Stimulated activated CD4-positive, alpha-beta T cell treated with anti-CD3 and anti-CD28 coated beads, Interleukin-15, amount 100 ng/mL, for 24 hours (primary cell): ENCODE measurements at regions not wholly inside any gene's neighbourhood (a gene's known extent, or its start where the extent isn't known, plus 50 kb on each side); places are given as distances from the start of the nearest gene placed in this dataset.

Experiments used
- DNase-seq: peaks from one replicate; pipeline ENCODE4 v3.0.0-alpha.2; 2020

DNA sequence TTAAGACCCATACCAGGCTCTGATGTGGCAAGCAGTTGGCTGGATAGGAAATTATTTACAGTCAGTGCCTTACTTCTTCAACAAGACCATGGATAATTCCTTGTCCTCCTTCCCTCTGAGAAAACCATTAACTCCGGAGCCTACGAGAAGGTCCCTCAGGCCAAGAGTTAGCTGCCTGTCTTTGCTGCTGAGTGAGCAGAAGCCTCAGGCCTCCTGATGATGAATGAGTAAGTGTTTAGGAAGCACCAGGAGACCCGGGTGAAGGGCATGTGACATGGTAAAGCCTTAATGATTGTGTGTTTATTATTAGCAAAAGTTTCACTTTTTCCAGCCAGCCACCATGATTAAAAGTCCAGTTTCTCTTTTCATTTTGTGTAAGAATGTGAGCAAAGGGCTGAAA is 174.9 kb upstream of the TOPAZ1 start:
- no peak for DNase-seq

DNA sequence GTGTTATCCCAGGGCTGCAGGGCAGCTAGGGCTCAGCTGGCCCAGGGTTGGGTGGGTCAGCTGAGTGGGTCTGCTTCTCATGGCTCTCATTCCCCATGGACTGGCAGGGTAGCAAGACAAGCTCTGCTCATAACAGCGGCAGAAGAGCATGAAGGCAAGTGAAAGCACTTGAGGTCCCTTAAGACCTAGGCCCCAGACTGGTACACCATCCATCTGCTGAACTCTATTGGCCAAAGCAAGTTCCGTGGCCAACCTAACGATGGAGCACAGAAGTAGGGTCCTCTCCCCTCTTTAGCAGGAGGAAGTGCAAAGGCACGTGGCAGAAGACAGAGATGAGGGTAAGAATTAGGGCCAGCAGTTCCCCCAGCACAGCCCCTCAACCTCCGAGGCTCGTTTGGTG is 174.3 kb upstream of the TOPAZ1 start:
- DNase-seq: no peak

DNA sequence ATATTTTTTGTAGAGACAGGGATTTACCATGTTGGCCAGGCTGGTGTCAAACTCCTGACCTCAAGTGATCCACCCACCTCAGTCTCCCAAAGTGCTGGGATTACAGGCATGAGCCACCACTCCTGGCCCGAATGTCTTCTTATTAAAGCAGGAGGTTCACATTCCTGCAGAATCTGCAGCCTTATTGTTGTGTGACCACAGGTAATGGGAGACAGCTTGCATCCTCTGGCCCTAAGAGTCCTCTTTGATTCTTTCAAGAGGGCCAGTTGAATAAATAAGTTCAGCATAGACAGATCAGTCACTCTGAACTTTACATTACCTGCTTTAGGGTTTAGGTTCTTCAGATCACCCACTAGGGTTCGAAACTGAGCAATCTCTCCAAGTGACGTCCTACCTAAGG is 172.9 kb upstream of the TOPAZ1 start:
- no peak for DNase-seq

DNA sequence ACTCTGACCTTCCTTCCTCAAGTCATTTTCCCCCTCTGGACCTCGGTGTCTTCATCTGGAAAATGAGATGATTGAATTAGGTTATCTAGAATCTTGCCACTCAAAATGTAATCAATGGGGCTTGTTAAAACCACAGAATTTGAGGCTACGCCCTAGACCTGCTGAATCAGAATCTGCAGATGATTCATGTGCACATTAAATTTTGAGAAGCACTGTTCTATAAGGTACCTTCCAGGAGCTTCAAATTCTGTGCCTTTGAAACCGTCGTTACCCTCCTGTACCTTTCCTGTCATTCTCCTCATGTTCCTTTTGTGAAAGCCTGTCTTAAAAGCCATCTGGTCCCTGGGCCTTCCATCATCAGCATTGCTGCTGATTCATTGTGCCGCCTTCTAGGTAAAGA is 172.4 kb upstream of the TOPAZ1 start:
- DNase-seq: no peak

DNA sequence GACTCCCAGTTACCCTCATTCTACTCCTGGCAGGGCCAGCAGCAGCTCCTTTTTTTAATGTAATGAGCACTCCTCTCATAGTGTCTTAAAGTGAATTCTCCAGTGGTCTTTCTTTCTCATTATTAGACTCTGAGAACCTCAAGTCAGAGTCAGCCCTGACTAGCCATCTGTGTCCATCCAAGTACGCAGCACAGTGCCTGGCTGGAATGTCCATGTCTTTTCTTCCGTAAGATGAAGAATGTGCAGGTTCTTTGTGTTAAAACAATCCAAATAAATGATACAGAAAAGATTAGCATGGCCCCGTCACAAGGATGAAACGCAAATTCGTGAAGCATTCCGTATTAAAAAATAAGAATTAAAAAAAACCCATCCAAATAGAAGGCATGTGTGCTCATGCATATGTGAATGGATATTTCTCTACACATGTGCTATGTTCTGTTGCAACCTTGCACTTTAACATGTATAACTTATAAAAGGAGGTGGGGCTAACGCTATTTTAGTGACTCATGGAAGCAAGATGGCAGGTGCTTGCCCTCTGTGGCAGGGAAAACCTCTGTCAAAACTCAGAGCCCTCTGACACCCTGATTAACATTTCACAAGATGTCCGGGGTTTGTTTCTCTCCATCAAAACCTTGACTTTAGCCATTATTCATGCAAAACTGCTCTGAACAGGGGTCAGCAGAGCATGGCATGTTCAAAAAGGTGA is 170.7 kb upstream of the TOPAZ1 start:
- no peak for DNase-seq

DNA sequence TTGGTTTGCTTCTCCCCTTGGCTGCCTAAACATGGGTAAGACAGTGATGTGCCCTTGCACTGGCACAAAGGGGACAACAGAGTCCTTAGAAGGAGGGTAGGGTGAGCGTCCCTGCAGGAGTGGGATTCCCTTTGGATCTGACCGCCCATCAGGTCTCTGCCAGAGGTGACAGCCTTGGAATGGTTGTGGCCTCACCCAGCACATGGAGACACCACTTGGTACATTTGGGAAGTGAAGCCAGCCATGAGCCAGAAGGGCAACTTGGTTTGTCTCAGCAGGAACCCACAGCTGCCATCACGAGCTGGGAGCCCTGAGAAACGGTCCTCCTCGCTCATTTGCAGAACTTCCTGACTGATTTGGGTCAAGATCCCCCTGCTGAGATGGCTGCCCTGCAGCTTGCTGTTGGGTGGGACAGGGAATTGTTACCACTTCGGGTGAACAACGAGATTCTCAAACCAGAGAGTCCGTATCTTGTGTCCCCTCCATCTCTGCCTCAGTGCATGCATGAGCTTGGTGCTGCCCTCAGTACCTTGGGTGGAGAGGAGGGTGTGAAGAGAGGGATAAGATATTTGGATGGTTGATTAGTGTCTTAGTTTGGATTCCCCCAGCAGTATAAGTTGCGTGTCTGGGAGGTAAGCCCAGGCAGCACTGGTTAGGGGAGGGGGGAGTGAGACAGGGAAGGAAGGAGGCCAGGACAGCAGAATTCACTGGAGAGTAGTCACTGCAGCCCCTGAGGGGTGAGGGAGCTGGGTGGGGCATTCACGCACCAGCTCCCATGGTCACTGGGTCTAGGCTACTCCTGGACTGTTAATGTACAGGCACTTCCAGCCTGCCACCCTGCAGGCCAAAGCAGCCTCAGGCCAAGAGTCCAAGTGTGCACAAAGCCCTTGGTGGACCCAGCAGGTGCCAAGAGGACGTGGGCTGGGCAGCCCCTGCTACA is 168.8 kb upstream of the TOPAZ1 start:
- DNase-seq: no peak

DNA sequence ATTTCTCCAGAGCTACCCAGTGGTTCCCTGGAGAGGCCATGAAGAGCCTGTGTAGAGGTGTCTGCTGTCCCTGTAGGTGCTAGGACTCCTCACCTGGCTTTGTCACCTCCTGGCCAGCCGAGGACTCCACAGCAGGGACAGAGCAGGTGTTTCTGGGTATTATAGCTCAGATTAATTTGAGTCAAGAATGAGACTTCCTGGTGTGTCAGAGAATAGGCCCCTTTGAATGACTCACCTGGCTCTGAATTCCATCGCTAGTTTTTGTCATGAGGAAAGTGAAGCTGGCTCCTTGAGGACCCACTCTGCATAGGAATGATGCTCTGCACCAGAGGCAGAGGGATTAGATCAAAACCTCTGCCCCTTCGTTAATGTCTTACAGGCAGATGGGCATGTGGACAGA is 167.5 kb upstream of the TOPAZ1 start:
- DNase-seq: no peak

DNA sequence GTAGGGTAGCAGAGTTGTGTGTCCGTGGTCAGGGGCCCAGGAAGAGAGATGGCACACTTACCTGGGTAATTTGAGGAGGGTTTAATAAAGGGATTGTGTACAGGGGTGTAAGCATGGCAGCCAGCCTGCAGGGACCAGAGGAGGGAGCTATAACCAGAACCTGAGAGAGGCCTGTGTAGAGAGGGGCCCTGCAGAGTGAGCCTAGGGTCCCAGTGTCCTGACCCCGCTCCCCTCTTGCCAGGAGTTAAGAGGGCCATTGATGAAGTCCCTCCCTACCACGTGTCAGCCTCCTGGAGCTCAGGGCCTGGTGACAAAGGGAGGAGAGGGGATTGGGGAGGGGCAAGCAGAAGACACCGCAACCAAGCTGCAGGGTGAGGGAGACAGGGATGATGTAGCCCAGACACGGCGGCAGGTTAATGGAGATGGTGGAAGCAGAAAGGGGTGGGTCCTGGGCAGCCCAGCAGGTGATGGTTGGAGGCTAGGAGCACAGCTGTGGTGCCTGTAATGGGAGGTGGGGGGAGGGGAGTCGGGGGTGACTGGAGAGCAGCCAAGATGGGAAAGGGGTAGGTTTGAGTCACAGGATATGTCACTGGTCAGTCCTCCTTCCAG is 165.4 kb upstream of the TOPAZ1 start:
- DNase-seq: no peak

DNA sequence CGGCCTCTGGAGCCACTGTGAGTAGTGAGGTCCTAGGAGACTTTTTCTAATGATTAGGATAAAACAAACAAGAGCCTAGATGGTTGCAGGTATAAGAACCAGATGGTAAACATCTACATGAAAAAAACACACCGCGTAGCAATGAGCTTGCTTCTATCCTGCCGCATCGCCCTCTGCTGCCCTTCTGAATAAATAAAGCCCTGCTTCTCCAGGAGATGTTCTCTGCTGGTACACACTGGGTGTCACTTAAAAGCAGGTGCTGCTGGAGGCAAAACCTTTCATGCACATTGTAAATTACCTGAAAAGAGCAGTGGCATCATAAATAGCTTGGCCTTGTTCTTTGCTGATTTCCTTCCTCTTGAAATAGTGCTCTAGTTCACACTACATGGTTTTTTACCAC is 164.4 kb upstream of the TOPAZ1 start:
- DNase-seq: no peak

DNA sequence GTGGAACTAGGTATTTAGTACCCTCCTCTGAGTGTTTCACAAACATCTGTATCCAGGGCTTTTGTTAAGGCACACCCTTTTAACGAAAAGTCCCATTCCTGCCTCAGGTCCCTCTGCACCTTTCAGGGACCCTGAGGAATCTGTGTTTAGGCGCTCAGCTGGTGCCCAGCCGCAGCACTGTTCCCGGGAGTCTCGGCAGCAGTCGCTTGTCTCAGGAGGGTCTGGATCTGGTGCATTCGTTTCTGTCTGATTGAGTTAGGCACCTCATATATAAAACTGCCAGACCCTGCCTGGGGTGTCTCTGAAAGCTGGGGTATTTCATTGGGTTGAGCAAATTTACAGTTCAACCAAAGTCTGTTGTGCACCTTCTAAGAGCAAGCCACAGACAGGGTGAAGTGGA is 162.8 kb upstream of the TOPAZ1 start:
- no peak for DNase-seq

DNA sequence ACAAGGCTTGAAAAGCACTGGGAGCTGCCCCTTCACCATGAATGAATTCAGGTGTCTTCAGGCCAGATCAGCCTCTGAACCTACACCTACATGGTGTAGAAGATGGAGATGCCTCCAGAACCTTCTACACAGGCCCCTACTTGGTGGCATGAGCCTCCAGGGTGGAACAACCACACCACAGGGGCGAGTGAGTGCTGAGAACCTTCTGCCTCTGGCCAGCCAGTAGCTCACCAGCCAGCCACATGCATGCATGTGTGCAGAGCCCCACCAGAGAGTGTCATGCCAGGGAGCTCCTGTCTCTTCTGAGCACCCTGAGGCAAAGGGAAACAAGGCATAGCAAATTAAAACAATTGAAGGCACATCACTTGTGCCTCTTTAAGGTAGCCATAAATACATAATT is 161.8 kb upstream of the TOPAZ1 start:
- DNase-seq: no peak

DNA sequence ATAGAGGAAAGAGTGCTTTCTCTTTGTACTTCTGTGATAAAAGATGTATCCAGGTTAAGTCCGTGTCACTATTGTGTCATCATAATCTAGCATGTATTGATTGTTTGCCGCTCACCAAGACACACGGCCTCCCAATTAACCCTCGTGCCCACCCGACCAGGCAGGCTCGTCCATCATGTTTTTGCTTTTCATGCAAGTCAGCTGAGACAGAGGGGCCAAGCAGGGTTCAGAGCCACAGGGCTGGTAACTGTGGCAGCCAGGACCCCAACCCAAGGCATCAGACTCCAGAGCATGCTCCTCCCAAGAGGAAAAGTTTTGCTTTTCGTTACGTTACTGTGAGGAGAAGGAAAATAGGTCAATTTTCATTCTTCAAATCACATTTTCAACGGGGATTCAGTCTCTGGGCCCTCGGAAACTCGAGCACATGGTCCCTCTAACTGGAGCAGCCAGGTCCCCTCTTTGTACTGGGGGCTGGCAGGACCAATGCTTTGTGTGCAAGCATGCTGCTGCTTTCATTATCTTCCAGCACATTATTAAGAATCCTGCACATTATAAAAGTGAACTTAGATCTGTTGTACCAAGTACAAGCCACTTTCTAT is 161.1 kb upstream of the TOPAZ1 start:
- no peak for DNase-seq

DNA sequence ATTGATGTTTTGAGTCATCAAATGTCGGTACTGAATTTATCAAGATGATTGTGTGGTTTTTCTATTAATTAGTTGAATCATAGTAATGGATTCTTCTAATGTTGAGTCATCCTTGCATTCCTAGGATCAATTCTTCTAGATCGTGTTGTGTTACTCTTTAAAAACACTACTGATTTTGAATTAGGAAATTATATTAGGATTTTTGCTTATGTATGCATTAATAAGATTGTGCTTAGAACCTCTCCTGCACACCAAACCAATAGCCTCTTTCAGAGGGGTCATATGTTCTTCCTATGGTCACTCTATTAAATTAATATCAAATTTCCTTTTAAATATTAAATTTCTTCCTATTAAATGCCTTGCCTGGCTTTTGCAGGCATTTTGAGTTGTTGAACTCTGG is 151.7 kb upstream of the TOPAZ1 start:
- no peak for DNase-seq

DNA sequence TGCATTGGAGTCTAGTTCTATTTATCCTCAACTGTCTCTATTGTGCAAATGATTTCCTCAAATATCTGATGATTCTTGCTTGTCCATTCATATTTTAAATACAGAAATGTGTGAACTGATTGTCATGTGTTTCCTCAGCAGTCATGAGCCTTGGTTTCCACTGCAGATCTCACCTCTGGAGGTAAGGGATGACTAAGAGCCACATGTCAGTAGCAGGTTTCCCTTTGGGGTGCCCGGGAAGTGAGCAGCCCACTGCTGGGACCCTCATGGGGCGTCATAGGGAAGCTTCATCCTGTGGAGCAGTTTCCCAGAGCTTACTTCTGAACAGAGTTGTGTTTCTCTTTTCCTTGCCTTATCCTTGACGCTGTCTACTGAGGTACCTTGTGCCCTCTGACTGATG is 149.2 kb upstream of the TOPAZ1 start:
- no peak for DNase-seq

DNA sequence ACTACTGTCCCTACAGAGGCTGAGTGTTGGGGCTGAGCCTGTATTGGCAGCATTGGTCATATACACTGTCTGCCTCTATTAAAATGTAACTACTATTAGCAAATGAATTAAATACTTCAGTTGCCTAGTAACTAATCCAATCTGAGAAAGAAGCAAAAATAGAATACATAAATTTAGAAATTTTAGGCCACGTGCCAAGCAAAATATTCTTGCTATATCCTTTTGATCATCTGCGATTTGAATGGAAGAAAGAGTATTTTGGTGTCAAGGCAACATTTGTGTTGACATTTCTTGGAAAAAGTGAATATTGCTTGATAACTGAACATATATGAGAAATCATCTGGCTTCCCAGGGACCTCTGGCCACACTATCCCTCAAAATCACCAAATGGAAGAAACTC is 148.2 kb upstream of the TOPAZ1 start:
- DNase-seq: no peak

DNA sequence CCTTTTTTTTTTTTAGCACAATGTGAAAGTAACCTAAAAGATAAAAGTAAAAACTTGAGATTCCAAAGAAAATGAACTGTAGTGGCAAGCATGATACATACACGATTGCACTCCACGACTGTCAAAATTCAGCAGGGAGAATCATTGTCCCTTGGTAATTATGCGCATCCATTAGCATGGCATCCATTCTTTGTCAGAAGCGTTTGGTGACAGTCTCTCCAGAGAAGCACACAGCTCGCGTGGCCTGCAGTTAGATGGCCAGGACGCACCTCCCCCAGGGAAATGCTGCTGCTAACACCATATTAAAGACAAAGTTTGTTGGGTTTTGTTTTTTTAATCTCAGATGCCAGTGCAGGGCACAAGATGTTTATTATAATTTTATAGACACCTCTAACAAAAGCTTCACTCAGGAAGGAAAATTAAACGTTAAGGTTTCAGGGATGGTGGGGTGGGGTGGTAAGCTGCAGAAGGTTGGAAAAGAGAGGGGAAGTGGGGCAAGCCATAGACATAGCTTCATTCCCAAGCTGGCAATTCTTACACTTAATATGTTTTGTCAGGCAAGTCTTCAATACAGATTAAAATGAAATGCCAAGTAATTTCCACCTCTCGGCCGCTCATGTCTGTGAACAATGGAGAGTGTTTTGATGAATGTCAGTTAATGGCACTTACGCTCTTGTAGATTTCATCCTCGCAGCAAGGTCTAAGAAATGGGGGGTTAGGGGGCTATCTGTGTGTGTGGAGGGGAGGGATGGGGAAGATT is 142.8 kb upstream of the TOPAZ1 start:
- no peak for DNase-seq

DNA sequence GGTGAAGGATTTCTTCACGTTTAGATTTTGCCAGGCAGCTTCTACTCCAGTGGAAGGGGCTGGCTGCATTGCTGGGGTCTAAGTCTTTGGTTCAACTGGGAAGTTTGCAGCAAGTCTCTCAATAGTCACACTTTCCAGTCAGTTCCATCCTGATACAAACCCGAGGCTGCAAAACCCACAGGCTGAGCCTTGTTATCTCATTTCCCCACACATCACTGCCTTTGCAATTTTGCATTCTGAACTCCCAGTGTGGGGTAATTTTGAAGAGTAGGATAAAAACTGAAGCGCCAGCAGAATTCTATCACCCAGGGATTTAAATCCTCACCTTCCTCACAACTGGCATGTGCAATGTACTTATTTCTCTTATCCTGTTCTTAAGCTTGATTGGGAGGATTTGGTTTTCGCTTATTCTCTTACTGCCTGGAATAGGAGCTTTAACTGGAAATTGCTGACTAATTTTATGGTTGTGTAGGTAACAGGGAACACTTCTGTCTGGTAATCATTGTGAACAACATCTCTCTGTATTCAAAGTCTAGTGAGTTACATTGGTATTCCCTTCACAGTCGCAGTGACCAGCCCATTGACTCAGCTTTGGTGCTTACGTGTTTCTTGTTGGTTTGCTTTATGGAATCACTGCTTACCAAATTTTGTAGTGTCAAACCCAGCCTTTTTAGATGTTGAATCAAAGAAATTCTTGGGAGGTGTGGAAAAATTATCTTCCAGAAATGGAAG is 142.0 kb upstream of the TOPAZ1 start:
- no peak for DNase-seq

DNA sequence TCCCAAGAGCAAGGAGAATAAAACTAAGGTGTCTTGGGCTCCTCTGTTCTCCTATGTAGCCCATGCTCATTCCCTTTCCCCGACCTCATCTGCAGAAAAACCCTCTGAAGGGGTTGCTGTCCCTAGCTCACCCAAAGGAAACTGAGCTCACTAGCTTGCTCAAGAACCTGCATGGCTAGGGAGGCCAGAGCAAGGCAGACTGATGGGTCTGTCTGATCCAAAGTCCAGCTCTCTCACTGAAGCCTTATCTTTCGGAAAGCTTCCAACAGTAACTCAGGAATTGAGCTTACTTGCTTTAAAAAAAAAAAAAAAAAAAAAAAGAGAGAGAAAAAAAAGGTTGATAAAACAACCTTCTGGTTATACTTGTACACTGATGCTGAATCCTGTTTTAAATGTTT is 141.4 kb upstream of the TOPAZ1 start:
- DNase-seq: no peak

DNA sequence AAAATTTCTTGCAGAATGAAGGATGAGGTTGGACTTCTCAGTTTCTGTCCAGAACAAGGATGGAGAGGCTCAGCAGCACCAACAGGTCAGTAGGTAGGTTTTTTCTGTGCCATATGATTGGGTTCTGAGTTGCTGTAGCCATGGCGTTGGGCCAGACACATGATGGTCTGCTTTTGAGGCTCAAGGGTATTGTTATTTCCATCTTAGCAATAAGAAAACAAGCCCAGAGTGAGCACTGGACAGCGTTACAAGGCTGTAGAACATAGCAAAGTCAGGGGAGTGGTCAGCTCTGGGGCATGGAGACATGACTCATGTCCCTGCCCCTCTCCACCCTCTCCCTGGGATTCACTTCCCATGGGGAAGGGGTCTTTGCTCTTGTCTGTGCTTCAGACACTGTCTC is 137.6 kb upstream of the TOPAZ1 start:
- no peak for DNase-seq

DNA sequence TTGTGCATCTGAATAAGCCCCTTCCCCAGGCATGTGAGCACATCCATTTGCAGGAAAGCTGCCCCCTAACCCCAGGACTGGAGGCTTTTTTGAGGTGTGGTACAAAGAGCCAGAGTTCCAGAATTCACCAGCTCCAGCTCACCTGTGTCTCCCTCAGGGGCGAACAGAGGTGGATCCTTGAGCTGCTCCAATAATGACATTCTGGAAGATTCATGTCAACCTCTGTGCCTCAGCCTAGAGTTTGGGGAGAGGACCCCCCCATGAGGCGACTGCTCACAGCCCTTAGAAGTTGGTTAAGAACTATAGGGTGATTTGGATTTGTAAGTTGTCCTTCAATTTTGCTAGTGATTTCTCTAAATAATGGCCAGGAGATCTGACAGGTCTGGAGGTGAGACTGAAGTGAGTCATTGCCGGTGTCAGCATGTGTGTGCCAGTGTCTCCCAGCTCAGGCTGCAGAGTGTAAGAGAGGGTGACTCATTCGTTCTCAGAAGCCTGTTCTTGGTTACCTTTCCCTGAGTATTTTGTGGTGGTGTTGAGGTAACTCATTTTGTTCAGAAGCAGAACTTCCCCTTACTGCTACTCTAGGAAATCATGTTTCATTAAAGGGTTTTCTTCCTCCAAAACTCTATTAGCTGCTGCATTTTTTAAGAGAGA is 136.9 kb upstream of the TOPAZ1 start:
- DNase-seq: peak; percentile 70

DNA sequence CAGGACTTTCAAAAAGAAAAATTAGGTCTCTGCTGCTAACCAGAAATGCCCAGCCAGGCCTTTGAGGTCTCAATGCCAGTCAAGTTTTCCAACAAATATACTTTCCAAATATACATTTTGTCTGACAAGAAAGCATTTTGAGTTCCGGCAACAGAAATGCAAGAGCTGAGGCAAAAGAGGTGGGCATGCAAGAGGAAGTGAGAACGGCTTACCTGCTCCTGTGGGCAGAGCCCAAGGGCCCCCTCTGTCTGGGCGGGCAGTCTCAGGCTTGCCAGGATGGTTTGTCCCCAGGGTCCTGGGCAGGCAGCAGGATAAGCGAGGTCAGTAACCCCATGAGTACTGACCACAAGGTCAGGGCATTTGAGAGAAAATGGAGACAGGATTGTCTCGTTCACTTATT is 136.1 kb upstream of the TOPAZ1 start:
- DNase-seq: no peak

DNA sequence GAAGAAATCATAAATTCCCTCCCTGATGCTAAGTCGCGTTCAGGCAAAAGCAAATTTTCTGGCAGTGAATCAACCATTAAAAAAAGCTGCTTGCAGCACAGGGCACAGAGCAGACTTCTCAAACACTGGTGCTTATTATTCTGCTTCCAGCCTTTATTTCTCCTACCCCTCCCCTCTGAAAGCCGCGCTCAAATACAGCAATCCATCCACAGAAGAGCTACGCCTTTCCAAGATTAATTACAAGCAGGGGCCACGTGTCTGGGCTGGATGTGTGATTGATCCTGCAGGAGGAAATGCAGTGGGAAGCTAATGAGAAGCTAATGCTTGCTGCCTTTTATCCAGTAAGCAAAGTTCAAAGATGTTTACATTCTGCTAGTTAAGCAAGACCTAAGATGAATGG is 134.9 kb upstream of the TOPAZ1 start:
- DNase-seq: no peak
